H1 (cell line): ENCODE measurements at regions not wholly inside any gene's neighbourhood (a gene's known extent, or its start where the extent isn't known, plus 50 kb on each side); places are given as distances from the start of the nearest gene placed in this dataset.

Source experiments
- EZH2 ChIP-seq: fragments of 200-600 bp; sonication (generic); IDR thresholded peaks from 2 replicates; pipeline ENCODE4 v1.7.1; 2012; ENCODE audit warnings: low read depth, mild to moderate bottlenecking, moderate library complexity, low read length, inconsistent platforms; ENCODE audit not compliant: severe bottlenecking
- GABPA ChIP-seq: IDR thresholded peaks from 2 replicates; pipeline ENCODE4 v1.6.1; 2011; ENCODE audit warnings: mild to moderate bottlenecking, low read length, moderate library complexity, borderline replicate concordance; ENCODE audit not compliant: insufficient read depth
- POLR2A ChIP-seq, 2 experiments: IDR thresholded peaks; 1 replicate in 1 of 2; 2 replicates in 1 of 2; pipeline ENCODE4 v1.6.1; 2011; ENCODE audit warnings: low read depth in 2 of 2, low read length in 2 of 2, mild to moderate bottlenecking in 2 of 2; ENCODE audit errors: control extremely low read depth in 1 of 2
- POLR2AphosphoS5 ChIP-seq: IDR thresholded peaks from 2 replicates; pipeline ENCODE4 v1.6.1; 2011; ENCODE audit warnings: low read depth, low read length
- POU5F1 ChIP-seq: IDR thresholded peaks from 2 replicates; pipeline ENCODE4 v1.6.1; 2011; ENCODE audit warnings: low read depth, mild to moderate bottlenecking, low read length, moderate library complexity
- RFX5 ChIP-seq: IDR thresholded peaks from 2 replicates; pipeline ENCODE4 v1.6.1; 2011; ENCODE audit warnings: low read depth, low read length, improper control_type of control experiment, borderline replicate concordance
- SP1 ChIP-seq: IDR thresholded peaks from 2 replicates; pipeline ENCODE4 v1.6.1; 2011; ENCODE audit warnings: low read depth, low read length
- TCF12 ChIP-seq: IDR thresholded peaks from 2 replicates; pipeline ENCODE4 v1.6.1; 2011; ENCODE audit warnings: low read depth, mild to moderate bottlenecking, low read length
- ZNF274 ChIP-seq: IDR thresholded peaks from 2 replicates; pipeline ENCODE4 v1.7.0; 2012; ENCODE audit warnings: low read length, borderline replicate concordance; ENCODE audit errors: extremely low read depth
- TF ChIP-seq, protein P1 (sequence below), 3 experiments: IDR thresholded peaks; 1 replicate in 2 of 3; 2 replicates in 1 of 3; pipeline versions ENCODE4 v1.5.1 to v1.6.1; 2011; ENCODE audit warnings: low read length in 3 of 3, mild to moderate bottlenecking in 3 of 3, inconsistent platforms in 2 of 3, low read depth in 1 of 3, moderate library complexity in 1 of 3; ENCODE audit not compliant: insufficient read depth in 1 of 3; ENCODE audit errors: control extremely low read depth in 1 of 3
- TF ChIP-seq, protein P2 (sequence below): IDR thresholded peaks from 2 replicates; pipeline ENCODE4 v1.6.1; 2012; ENCODE audit warnings: low read length, inconsistent platforms
- TF ChIP-seq, protein P3 (sequence below): IDR thresholded peaks from 2 replicates; pipeline ENCODE4 v1.6.1; 2012; ENCODE audit warnings: inconsistent platforms

DNA sequence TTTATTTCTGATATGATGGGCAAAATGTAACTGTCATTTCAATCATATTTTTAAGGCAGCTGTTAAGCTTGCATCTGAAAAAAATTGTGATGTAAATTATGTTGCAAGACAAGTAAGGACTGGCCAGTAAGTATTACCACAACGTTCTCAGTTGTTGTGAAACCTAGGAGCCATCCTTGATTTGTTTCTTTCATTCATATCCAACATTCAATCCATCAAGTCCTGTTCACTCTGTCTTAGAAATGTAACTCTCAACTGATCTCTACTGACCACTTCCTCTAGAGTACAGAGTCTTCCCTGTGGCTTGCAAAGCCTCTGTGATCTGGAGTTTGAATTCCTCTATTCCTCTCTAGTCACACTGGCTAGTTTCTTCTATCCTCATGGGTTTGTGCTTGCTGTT, 161.4 kb upstream of the MAD2L1 start:
- TF ChIP-seq, protein P1, sequence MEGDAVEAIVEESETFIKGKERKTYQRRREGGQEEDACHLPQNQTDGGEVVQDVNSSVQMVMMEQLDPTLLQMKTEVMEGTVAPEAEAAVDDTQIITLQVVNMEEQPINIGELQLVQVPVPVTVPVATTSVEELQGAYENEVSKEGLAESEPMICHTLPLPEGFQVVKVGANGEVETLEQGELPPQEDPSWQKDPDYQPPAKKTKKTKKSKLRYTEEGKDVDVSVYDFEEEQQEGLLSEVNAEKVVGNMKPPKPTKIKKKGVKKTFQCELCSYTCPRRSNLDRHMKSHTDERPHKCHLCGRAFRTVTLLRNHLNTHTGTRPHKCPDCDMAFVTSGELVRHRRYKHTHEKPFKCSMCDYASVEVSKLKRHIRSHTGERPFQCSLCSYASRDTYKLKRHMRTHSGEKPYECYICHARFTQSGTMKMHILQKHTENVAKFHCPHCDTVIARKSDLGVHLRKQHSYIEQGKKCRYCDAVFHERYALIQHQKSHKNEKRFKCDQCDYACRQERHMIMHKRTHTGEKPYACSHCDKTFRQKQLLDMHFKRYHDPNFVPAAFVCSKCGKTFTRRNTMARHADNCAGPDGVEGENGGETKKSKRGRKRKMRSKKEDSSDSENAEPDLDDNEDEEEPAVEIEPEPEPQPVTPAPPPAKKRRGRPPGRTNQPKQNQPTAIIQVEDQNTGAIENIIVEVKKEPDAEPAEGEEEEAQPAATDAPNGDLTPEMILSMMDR (IDR thresholded peaks at IDR 0.05; ENCODE audit: control extremely low read depth in 1 of 3, insufficient read depth in 1 of 3, low read depth in 1 of 3, low read length in 3 of 3) = no peak
- TF ChIP-seq POLR2AphosphoS5 (no peak), EZH2 (no peak), TCF12 (no peak), GABPA (no peak), ZNF274 (no peak), SP1 (no peak), RFX5 (no peak), POLR2A (IDR thresholded peaks at IDR 0.05; ENCODE audit: control extremely low read depth in 1 of 2, low read depth in 2 of 2, low read length in 2 of 2) (no peak), POU5F1 (no peak)
- TF ChIP-seq, protein P2, sequence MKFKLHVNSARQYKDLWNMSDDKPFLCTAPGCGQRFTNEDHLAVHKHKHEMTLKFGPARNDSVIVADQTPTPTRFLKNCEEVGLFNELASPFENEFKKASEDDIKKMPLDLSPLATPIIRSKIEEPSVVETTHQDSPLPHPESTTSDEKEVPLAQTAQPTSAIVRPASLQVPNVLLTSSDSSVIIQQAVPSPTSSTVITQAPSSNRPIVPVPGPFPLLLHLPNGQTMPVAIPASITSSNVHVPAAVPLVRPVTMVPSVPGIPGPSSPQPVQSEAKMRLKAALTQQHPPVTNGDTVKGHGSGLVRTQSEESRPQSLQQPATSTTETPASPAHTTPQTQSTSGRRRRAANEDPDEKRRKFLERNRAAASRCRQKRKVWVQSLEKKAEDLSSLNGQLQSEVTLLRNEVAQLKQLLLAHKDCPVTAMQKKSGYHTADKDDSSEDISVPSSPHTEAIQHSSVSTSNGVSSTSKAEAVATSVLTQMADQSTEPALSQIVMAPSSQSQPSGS = no peak
- TF ChIP-seq, protein P3, sequence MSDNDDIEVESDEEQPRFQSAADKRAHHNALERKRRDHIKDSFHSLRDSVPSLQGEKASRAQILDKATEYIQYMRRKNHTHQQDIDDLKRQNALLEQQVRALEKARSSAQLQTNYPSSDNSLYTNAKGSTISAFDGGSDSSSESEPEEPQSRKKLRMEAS = no peak
